ENCODE measurements at regions not wholly inside any gene's neighbourhood (a gene's known extent, or its start where the extent isn't known, plus 50 kb on each side); places are given as distances from the start of the nearest gene placed in this dataset.

DNA sequence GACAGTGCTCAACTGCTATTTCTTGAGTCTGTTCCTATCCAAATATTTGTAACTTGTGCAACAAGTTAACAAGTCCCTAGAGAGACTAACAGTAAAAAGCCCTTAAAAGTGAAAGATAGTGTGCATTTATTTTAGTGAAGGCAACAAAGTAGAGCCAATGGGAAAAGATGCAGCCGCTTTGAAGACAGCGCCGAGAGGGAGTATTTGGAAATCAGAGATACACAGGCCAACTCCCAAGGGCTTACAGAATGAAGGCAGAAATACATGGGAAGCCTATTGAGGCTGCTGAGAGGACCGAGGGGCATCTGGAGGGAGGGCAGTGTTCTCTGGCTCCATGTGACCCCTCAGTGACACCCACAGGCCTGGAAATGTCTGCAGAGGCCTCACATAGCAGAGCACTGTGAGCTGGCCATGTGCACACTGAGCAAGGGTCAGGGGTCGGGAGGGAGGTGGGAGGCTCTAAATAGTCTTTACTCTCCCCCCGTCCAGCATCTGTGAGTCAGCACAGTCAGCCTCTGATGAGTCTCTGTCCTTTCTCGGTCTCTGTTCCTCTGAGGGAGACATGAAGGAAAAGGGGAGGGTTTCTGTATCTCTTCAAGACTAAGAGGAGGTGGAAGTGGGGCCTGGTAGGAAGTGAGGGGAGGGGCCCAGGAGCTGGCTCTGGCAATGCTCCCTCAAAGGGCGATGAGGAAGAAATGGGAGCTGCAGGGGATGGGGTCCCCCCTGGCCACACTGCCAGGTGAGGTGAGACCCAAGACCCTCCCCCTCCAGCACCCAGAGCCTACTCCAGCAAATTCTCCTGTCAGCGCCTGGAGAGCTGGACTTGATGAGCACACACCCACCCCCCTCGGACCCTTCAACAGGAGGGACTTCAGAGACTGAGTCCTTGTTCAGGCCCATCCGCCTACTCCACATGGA is 133.6 kb downstream of the SP3 start:
- DNase-seq = no peak

- no peak for DNase-seq
Observed at GRCh38 chr2:173834141-173834540, 131.0 kb downstream of the SP3 start.

GRCh38 chr2:173835726-173836125 is 129.4 kb downstream of the SP3 start:
- no peak for DNase-seq

GRCh38 chr2:173841110-173841509 is 124.1 kb downstream of the SP3 start:
- no peak for DNase-seq

DNA sequence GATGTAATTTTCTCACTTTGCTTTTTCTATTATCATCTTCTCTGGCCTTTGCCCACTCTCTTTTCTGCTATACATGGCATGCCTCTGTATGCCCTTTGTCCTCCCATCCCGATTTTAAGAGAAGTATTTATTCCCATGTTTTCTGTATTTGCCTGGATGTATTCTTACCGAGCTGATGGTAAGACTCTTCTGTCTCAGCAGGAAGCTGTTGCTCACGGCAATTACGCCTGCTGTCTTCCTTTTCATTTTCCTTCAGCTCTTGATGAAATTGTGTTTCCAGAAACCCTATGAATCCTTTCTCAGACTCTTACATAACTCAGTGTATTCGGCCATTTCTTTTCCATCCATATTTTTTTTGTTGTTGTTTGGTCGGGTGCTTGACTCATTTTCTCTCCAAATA is 121.6 kb downstream of the SP3 start:
- no peak for DNase-seq

DNA sequence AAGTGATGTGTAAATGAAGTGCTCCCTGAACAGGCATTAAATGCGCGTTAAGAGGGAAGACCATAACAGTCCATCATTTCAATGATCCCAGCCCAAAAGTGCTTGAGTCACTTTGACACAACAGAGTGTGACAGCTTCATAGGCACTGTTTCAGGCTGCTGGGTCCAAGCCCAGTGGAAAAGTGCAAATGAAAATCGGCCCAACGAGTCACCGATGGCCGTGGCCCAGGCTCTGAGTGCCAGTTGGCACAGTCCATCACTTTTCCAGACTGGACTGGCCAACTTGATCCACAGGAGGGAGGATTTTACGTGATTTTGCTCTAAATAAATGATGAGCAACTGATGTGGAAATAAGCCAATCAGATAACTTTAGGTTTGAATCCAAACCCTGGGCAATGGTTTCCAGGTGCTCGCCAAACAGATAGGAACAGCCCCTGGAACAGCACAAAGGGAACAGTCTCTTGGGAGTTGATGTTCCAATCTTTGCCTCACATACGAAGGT is 114.0 kb downstream of the SP3 start:
- no peak for DNase-seq

GRCh38 chr2:173854141-173854540 is 111.0 kb downstream of the SP3 start:
- no peak for DNase-seq

GRCh38 chr2:173854840-173855239 is 110.3 kb downstream of the SP3 start:
- DNase-seq = no peak

DNA sequence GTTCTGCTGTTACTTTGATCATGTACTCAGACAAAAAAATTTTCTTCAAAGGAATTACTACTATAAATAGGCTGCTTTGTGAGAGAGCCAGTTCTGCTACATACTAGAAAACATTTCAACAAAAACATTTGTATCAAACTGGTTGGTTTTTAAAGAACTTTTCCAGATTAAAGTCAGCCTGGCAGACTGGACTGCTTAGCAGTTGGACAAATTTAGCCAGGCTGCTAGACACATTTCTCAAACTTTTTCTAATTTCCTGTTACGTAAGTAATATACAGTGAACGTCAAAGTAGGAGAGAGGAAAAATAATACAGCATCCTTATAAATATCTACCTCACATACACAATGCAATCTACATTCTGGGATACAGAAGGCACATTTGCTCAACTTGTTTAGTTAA is 109.5 kb downstream of the SP3 start:
- DNase-seq = no peak

All from stimulated activated CD4-positive, alpha-beta T cell treated with anti-CD3 and anti-CD28 coated beads, Interleukin-4, amount 100 ng/mL, for 1 hour (primary cell).